IMR-90 (cell line): ENCODE measurements at regions not wholly inside any gene's neighbourhood (a gene's known extent, or its start where the extent isn't known, plus 50 kb on each side); places are given as distances from the start of the nearest gene placed in this dataset.

Experiments
- ATAC-seq: fragments of 200-7000 bp; cut with Tn5 transposase; 2 replicates; pipeline ENCODE4 v1.9.1; 2020; ENCODE audit warnings: low read depth, mild to moderate bottlenecking, moderate library complexity
- BruUV-seq: library from RNA; stranded (reverse); fragments of 400-500 nt; replicated peaks from 2 replicates; lab custom pipeline; 2021; lab: Mats Ljungman, UMichigan
- CTCF ChIA-PET: fragments of 300-600 bp; formaldehyde crosslinking; extraction: SDS; loops from one replicate; lab custom pipeline; 2021; ENCODE audit warnings: antibody characterized with exemption; lab: Yijun Ruan, JAX
- POLR2A ChIA-PET: fragments of 300-600 bp; sonication (Branson Sonifier 250); formaldehyde crosslinking; loops from one replicate; lab custom pipeline; 2022; ENCODE audit warnings: antibody characterized with exemption; ENCODE audit not compliant: unreplicated experiment; lab: Charles Lee
- DNase-seq: peaks from one replicate; pipeline ENCODE4 v3.0.0; 2013
- H2AFZ ChIP-seq: replicated peaks from 2 replicates; pipeline ENCODE3; 2013; ENCODE audit warnings: low read length, mild to moderate bottlenecking; ENCODE audit not compliant: poor library complexity
- H2AK5ac ChIP-seq: 2 replicates; pipeline ENCODE4 v1.6.1; 2013; ENCODE audit warnings: low read depth, low read length, inconsistent platforms
- H2AK9ac ChIP-seq: replicated peaks from 2 replicates; pipeline ENCODE3; 2013; ENCODE audit warnings: mild to moderate bottlenecking, low read depth, low read length, moderate library complexity; ENCODE audit not compliant: poor library complexity
- H2BK120ac ChIP-seq: 2 replicates; pipeline ENCODE4 v1.6.1; 2013; ENCODE audit warnings: low read depth, low read length, inconsistent platforms
- H2BK15ac ChIP-seq: 3 replicates; pipeline ENCODE4 v1.6.1; 2013; ENCODE audit warnings: low read depth, low read length, inconsistent platforms
- H2BK20ac ChIP-seq: 2 replicates; pipeline ENCODE4 v1.6.1; 2013; ENCODE audit warnings: low read depth, mild to moderate bottlenecking, inconsistent platforms, low read length, moderate library complexity
- H2BK5ac ChIP-seq: 2 replicates; pipeline ENCODE4 v1.6.1; 2013; ENCODE audit warnings: mild to moderate bottlenecking, low read depth, low read length, inconsistent platforms; ENCODE audit not compliant: poor library complexity, severe bottlenecking
- H3K14ac ChIP-seq: replicated peaks from 2 replicates; pipeline ENCODE4 v1.6.1; 2013; ENCODE audit warnings: low read depth, low read length, inconsistent platforms
- H3K18ac ChIP-seq: 2 replicates; pipeline ENCODE4 v1.6.1; 2013; ENCODE audit warnings: low read depth, low read length, control low read depth
- H3K23ac ChIP-seq: 2 replicates; pipeline ENCODE4 v1.6.1; 2013; ENCODE audit warnings: low read depth, low read length, inconsistent platforms
- H3K27ac ChIP-seq: 2 replicates; pipeline ENCODE4 v1.5.1; 2013; ENCODE audit warnings: mild to moderate bottlenecking, control low read depth, low read length; ENCODE audit not compliant: insufficient read depth
- H3K27me3 ChIP-seq: 2 replicates; pipeline ENCODE4 v1.6.1; 2013; ENCODE audit warnings: low read length; ENCODE audit not compliant: control insufficient read depth, insufficient read depth
- H3K36me3 ChIP-seq: 2 replicates; pipeline ENCODE4 v1.6.1; 2013; ENCODE audit warnings: low read length, mixed read lengths; ENCODE audit not compliant: control insufficient read depth, insufficient read depth
- H3K4ac ChIP-seq: 2 replicates; pipeline ENCODE4 v1.6.1; 2013; ENCODE audit warnings: low read depth, low read length, inconsistent platforms
- H3K4me1 ChIP-seq: 2 replicates; pipeline ENCODE4 v1.6.1; 2013; ENCODE audit warnings: low read length, mixed read lengths; ENCODE audit not compliant: control insufficient read depth, insufficient read depth
- H3K4me2 ChIP-seq: 2 replicates; pipeline ENCODE4 v1.6.1; 2013; ENCODE audit warnings: low read depth, mild to moderate bottlenecking, control low read depth, low read length, moderate library complexity
- H3K4me3 ChIP-seq: 2 replicates; pipeline ENCODE4 v1.5.1; 2013; ENCODE audit warnings: low read depth, mild to moderate bottlenecking, control low read depth, low read length, moderate library complexity; ENCODE audit not compliant: insufficient read depth
- H3K56ac ChIP-seq: 2 replicates; pipeline ENCODE4 v1.6.1; 2013; ENCODE audit warnings: low read length, inconsistent platforms; ENCODE audit not compliant: insufficient read depth; ENCODE audit errors: extremely low read depth
- H3K79me1 ChIP-seq, 2 experiments: 2 replicates each; pipeline ENCODE4 v1.6.1; 2013; ENCODE audit warnings: low read length in 2 of 2, inconsistent platforms in 1 of 2, low read depth in 1 of 2
- H3K9ac ChIP-seq: 2 replicates; pipeline ENCODE4 v1.6.1; 2013; ENCODE audit warnings: low read depth, low read length, control low read depth
- H3K9me1 ChIP-seq: 2 replicates; pipeline ENCODE4 v1.6.1; 2013; ENCODE audit warnings: low read length, inconsistent platforms; ENCODE audit not compliant: insufficient read depth
- H3K9me3 ChIP-seq: 2 replicates; pipeline ENCODE4 v1.6.1; 2013; ENCODE audit warnings: low read length; ENCODE audit not compliant: control insufficient read depth, insufficient read depth
- H4K20me1 ChIP-seq: 2 replicates; pipeline ENCODE4 v1.6.1; 2013; ENCODE audit warnings: low read length, inconsistent platforms; ENCODE audit not compliant: insufficient read depth
- H4K5ac ChIP-seq: 2 replicates; pipeline ENCODE4 v1.6.1; 2013; ENCODE audit warnings: mild to moderate bottlenecking, low read depth, low read length, control low read depth
- H4K8ac ChIP-seq, 2 experiments: 2 replicates each; pipeline ENCODE4 v1.6.1; 2013; ENCODE audit warnings: low read depth in 2 of 2, low read length in 2 of 2, control low read depth in 1 of 2, inconsistent platforms in 1 of 2
- H4K91ac ChIP-seq: 2 replicates; pipeline ENCODE4 v1.6.1; 2013; ENCODE audit warnings: low read depth, low read length, inconsistent platforms; ENCODE audit not compliant: insufficient read depth
- BHLHE40 ChIP-seq: fragments of 150-350 bp; IDR thresholded peaks from 2 replicates; pipeline ENCODE4 v1.6.1; 2016; ENCODE audit warnings: mild to moderate bottlenecking, low read depth, low read length
- CEBPB ChIP-seq: IDR thresholded peaks from 2 replicates; pipeline ENCODE4 v1.6.1; 2012; ENCODE audit warnings: low read depth, low read length, improper control_type of control experiment
- CHD1 ChIP-seq: IDR thresholded peaks from 2 replicates; pipeline ENCODE4 v1.6.1; 2012; ENCODE audit warnings: low read depth, low read length, improper control_type of control experiment
- MAFK ChIP-seq: IDR thresholded peaks from 2 replicates; pipeline ENCODE4 v1.6.1; 2012; ENCODE audit warnings: low read depth, low read length, improper control_type of control experiment
- MXI1 ChIP-seq: IDR thresholded peaks from 2 replicates; pipeline ENCODE4 v1.6.1; 2012; ENCODE audit warnings: low read depth, mild to moderate bottlenecking, low read length, moderate library complexity, borderline replicate concordance
- NFE2L2 ChIP-seq: fragments of 150-350 bp; IDR thresholded peaks from 2 replicates; pipeline ENCODE4 v1.6.1; 2016; ENCODE audit warnings: low read depth, mild to moderate bottlenecking, low read length
- POLR2A ChIP-seq: IDR thresholded peaks from 2 replicates; pipeline ENCODE4 v1.6.1; 2012; ENCODE audit warnings: mild to moderate bottlenecking, low read depth, low read length
- RAD21 ChIP-seq: IDR thresholded peaks from 2 replicates; pipeline ENCODE4 v1.6.1; 2012; ENCODE audit warnings: low read length, improper control_type of control experiment
- RCOR1 ChIP-seq: IDR thresholded peaks from 2 replicates; pipeline ENCODE4 v1.6.1; 2012; ENCODE audit warnings: mild to moderate bottlenecking, low read length, improper control_type of control experiment; ENCODE audit not compliant: insufficient replicate concordance
- RFX5 ChIP-seq: IDR thresholded peaks from 2 replicates; pipeline ENCODE4 v1.8.0; 2012; ENCODE audit warnings: low read depth, mild to moderate bottlenecking, low read length, moderate library complexity
- WGBS, 2 experiments: methylation state at CpG; one replicate each; pipeline versions ENCODE4 v1.1.5 to v1.1.7; 2013; ENCODE audit warnings: missing lambda C conversion rate in 2 of 2; ENCODE audit not compliant: insufficient read length in 1 of 2; ENCODE audit errors: extremely low coverage in 2 of 2; 5-methylcytosine and 5-hydroxymethylcytosine counted together
- dilution Hi-C: fragments of 300-500 bp; cut with HindIII; formaldehyde crosslinking; loops from one replicate; pipeline ENCODE4 v1.14.3; 2018; ENCODE audit warnings: low sequenced_read_pairs; ENCODE audit not compliant: unreplicated experiment
- in situ Hi-C: fragments of 300-500 bp; cut with MboI; formaldehyde crosslinking; loops from 3 replicates; pipeline ENCODE4 v1.14.3; 2019; ENCODE audit warnings: low sequenced_read_pairs, inconsistent platforms, mixed read lengths
- intact Hi-C: fragments of 100-400 bp; cut with micrococcal nuclease; formaldehyde crosslinking; loops from 2 replicates; pipeline ENCODE4 v1.10.0; 2022
- TF ChIP-seq, protein P1 (sequence below): fragments of 150-350 bp; IDR thresholded peaks from 2 replicates; pipeline ENCODE4 v1.6.1; 2017; ENCODE audit warnings: mild to moderate bottlenecking, antibody characterized with exemption, low read length, low read depth

- Histone ChIP-seq H2BK5ac (no peak overlapping the region), H4K20me1 (no peaks in the 10 kb centered on the region), H3K4me2 (no peak overlapping the region), H2BK120ac (no peak overlapping the region), H3K36me3 (no peaks in the 10 kb centered on the region), H3K4me1 (no peaks in the 10 kb centered on the region), H2AK5ac (no peak overlapping the region), H2BK15ac (no peak overlapping the region), H3K4ac (no peak overlapping the region), H4K8ac (no peak overlapping the region), H3K27ac (no peak overlapping the region), H3K9me1 (no peaks in the 10 kb centered on the region), H2AK9ac (no peak overlapping the region), H3K79me1 (no peaks in the 10 kb centered on the region), H3K14ac (no peak overlapping the region), H2AFZ (no peak overlapping the region), H3K9ac (no peak overlapping the region), H3K27me3 (peaks cover 2% of the 10 kb centered on the region), H3K56ac (no peak overlapping the region), H3K9me3 (peaks cover 8% of the 10 kb centered on the region), H3K23ac (no peak overlapping the region), H3K4me3 (no peak overlapping the region), H2BK20ac (no peak overlapping the region), H4K91ac (no peak overlapping the region), H3K18ac (no peak overlapping the region), H4K5ac (no peak overlapping the region)
- DNase-seq (no peak), ATAC-seq (no peak)
- in situ Hi-C loops (no loop called here), intact Hi-C loops (no loop called here), dilution Hi-C loops (no loop called here)
- no TSS peak for BruUV-seq
- WGBS, 2 experiments: 37% methylated on average over 2 of the region's 9 CpGs; no CpG with 5 or more reads in 1 of the 2 experiments
- TF ChIP-seq NFE2L2 (no peak), POLR2A (no peak), CHD1 (no peak), MXI1 (no peak), CEBPB (no peak), BHLHE40 (no peak), RAD21 (no peak), RCOR1 (no peak), RFX5 (no peak), MAFK (no peak)
- TF ChIP-seq, protein P1, sequence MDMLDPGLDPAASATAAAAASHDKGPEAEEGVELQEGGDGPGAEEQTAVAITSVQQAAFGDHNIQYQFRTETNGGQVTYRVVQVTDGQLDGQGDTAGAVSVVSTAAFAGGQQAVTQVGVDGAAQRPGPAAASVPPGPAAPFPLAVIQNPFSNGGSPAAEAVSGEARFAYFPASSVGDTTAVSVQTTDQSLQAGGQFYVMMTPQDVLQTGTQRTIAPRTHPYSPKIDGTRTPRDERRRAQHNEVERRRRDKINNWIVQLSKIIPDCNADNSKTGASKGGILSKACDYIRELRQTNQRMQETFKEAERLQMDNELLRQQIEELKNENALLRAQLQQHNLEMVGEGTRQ: no peak
- ChIA-PET POLR2A (no interaction called here), CTCF (no interaction called here)
Observed at GRCh38 chr10:29171717-29172116, 117.2 kb upstream of the LYZL1 start.
